ENCODE measurements at regions not wholly inside any gene's neighbourhood (a gene's known extent, or its start where the extent isn't known, plus 50 kb on each side); places are given as distances from the start of the nearest gene placed in this dataset.

DNA sequence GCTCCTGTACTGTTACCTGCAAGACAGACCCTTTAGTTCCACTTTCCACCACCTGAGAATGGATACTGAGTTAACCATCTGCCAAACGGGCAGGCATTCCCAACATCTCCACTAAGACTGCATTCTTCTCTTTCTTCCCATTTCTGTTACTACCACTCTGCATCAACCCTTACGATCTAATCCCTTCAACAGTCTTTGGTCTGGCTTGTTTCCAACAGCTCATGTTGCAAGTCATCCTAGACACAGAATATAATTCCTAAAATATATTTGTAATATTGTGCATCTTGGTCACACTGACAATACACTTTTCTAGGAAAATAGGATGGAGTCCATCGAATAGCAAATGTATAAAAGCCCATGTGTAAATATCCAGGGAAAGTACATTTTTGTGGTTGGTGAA, 166.7 kb downstream of the SIPA1L2 start:
- intact Hi-C loops (cut with micrococcal nuclease): no loop called here
- Histone ChIP-seq H3K9me3 (ENCODE audit: low read length) (no peaks in the 10 kb centered on the region), H4K20me1 (ENCODE audit: low read length) (no peaks in the 10 kb centered on the region), H3K27ac (ENCODE audit: low read length) (no peak overlapping the region), H3K4me1 (ENCODE audit: insufficient read depth, low read length) (no peaks in the 10 kb centered on the region), H3F3A (ENCODE audit: low read length, unreplicated experiment) (no peaks in the 10 kb centered on the region), H3K4me3 (ENCODE audit: low read length) (no peak overlapping the region), H3K79me2 (ENCODE audit: low read length) (no peaks in the 10 kb centered on the region), H3K27me3 (ENCODE audit: low read length) (no peaks in the 10 kb centered on the region), H3K36me3 (ENCODE audit: low read depth, low read length) (no peaks in the 10 kb centered on the region), H3K9me2 (replicated peaks; ENCODE audit: low read length) (no peaks in the 10 kb centered on the region), H2AFZ (ENCODE audit: low read length) (no peak overlapping the region), H3K9ac (ENCODE audit: low read length) (no peak overlapping the region), H3K4me2 (ENCODE audit: low read length) (no peak overlapping the region)
- no peak for TF ChIP-seq EZH2phosphoT487 (IDR thresholded peaks at IDR 0.05; ENCODE audit: borderline replicate concordance, low read length)
- no peak for TF ChIP-seq EZH2 (IDR thresholded peaks at IDR 0.05; ENCODE audit: low read length, unreplicated experiment)
- TF ChIP-seq, protein P1, sequence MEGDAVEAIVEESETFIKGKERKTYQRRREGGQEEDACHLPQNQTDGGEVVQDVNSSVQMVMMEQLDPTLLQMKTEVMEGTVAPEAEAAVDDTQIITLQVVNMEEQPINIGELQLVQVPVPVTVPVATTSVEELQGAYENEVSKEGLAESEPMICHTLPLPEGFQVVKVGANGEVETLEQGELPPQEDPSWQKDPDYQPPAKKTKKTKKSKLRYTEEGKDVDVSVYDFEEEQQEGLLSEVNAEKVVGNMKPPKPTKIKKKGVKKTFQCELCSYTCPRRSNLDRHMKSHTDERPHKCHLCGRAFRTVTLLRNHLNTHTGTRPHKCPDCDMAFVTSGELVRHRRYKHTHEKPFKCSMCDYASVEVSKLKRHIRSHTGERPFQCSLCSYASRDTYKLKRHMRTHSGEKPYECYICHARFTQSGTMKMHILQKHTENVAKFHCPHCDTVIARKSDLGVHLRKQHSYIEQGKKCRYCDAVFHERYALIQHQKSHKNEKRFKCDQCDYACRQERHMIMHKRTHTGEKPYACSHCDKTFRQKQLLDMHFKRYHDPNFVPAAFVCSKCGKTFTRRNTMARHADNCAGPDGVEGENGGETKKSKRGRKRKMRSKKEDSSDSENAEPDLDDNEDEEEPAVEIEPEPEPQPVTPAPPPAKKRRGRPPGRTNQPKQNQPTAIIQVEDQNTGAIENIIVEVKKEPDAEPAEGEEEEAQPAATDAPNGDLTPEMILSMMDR (conservative IDR thresholded peaks at IDR 0.05; ENCODE audit: low read depth, low read length): no peak
- POLR2A ChIA-PET (ENCODE audit: unreplicated experiment): no interaction called here
- CTCF ChIA-PET: no interaction called here
- ATAC-seq (no peak), DNase-seq (peak; percentile 11)
- no TSS peak for BruUV-seq (replicated peaks)

DNA sequence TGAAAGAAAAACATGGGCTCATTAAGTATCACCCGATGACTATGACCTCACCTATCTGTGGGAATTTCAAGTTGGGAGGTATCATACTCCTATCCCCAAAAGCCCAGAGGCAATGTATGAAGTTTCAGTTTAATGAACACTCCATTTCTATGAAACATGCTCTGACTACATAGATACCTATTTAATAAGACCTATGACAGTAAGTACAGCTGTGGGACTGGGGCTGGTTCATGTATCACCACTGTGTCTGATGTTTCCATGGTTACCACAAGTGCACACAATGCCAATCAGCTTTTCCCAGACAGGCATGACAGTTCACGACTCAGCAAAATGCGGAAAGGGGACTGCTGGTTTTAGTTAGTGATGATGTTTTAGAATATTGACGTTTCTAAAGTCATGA, 167.7 kb downstream of the SIPA1L2 start:
- CTCF ChIA-PET: no interaction called here
- POLR2A ChIA-PET (ENCODE audit: unreplicated experiment): no interaction called here

DNA sequence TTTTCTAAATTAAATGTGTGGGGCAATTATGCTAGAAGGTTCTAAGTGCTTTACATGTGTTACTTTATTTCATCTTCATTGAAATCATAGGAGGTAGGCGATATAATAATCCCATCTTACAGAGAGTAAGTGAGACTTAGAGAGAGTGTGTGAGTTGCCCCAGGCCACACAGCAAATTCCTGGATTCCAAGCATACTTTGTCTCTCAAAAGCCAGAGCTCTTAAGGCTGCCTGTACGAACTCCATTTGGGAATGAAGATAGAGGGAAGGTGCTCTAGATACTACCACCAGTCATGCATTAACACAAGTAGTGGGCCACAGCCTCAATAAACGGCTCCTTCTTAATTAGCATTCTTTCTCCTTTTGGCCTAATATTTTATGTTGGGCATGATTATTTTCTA, 170.1 kb downstream of the SIPA1L2 start:
- CTCF ChIA-PET: no interaction called here
- Histone ChIP-seq H4K20me1 (ENCODE audit: low read length) (no peaks in the 10 kb centered on the region), H3K27me3 (ENCODE audit: low read length) (no peaks in the 10 kb centered on the region), H3K4me3 (ENCODE audit: low read length) (no peak overlapping the region), H3K79me2 (ENCODE audit: low read length) (no peaks in the 10 kb centered on the region), H3K9me3 (ENCODE audit: low read length) (no peaks in the 10 kb centered on the region), H3F3A (ENCODE audit: low read length, unreplicated experiment) (no peaks in the 10 kb centered on the region), H3K27ac (ENCODE audit: low read length) (no peak overlapping the region), H3K36me3 (ENCODE audit: low read depth, low read length) (no peaks in the 10 kb centered on the region), H3K4me1 (ENCODE audit: insufficient read depth, low read length) (no peaks in the 10 kb centered on the region), H2AFZ (ENCODE audit: low read length) (no peak overlapping the region), H3K4me2 (ENCODE audit: low read length) (no peak overlapping the region), H3K9ac (ENCODE audit: low read length) (no peak overlapping the region), H3K9me2 (replicated peaks; ENCODE audit: low read length) (no peaks in the 10 kb centered on the region)
- ATAC-seq: no peak
- POLR2A ChIA-PET (ENCODE audit: unreplicated experiment): no interaction called here
- TF ChIP-seq, protein P1 (conservative IDR thresholded peaks at IDR 0.05; ENCODE audit: low read depth, low read length): no peak
- TF ChIP-seq EZH2phosphoT487 (IDR thresholded peaks at IDR 0.05; ENCODE audit: borderline replicate concordance, low read length) (no peak), EZH2 (IDR thresholded peaks at IDR 0.05; ENCODE audit: low read length, unreplicated experiment) (no peak)
- no peak for DNase-seq
- intact Hi-C loops (cut with micrococcal nuclease): no loop called here
- no TSS peak for BruUV-seq (replicated peaks)

More for the DNA sequence above, 167.7 kb downstream of the SIPA1L2 start:
- H3K27me3 ChIP-seq (ENCODE audit: low read length): no peaks in the 10 kb centered on the region
- no peaks in the 10 kb centered on the region for H3K9me3 ChIP-seq (ENCODE audit: low read length)
- intact Hi-C loops (cut with micrococcal nuclease): no loop called here
- DNase-seq: peak; percentile 53
- H3K36me3 ChIP-seq (ENCODE audit: low read depth, low read length): no peaks in the 10 kb centered on the region
- H3K4me1 ChIP-seq (ENCODE audit: insufficient read depth, low read length): no peaks in the 10 kb centered on the region
- 0 out of 2 replicates have a peak, but pooled peaks have one; percentile 18 for ATAC-seq
- H2AFZ ChIP-seq (ENCODE audit: low read length): no peak overlapping the region
- no peaks in the 10 kb centered on the region for H4K20me1 ChIP-seq (ENCODE audit: low read length)
- no peaks in the 10 kb centered on the region for H3K9me2 ChIP-seq (replicated peaks; ENCODE audit: low read length)
- BruUV-seq (replicated peaks): no TSS peak
- H3F3A ChIP-seq (ENCODE audit: low read length, unreplicated experiment): no peaks in the 10 kb centered on the region
- H3K4me3 ChIP-seq (ENCODE audit: low read length): no peak overlapping the region
- no peak overlapping the region for H3K27ac ChIP-seq (ENCODE audit: low read length)
- TF ChIP-seq, protein P1 (conservative IDR thresholded peaks at IDR 0.05; ENCODE audit: low read depth, low read length): no peak
- no peak for TF ChIP-seq EZH2phosphoT487 (IDR thresholded peaks at IDR 0.05; ENCODE audit: borderline replicate concordance, low read length)
- TF ChIP-seq EZH2 (IDR thresholded peaks at IDR 0.05; ENCODE audit: low read length, unreplicated experiment): no peak
- H3K79me2 ChIP-seq (ENCODE audit: low read length): no peaks in the 10 kb centered on the region
- no peak overlapping the region for H3K9ac ChIP-seq (ENCODE audit: low read length)
- no peak overlapping the region for H3K4me2 ChIP-seq (ENCODE audit: low read length)

Measured in PC-3 (cell line).